HEK293 (cell line): ENCODE measurements at regions not wholly inside any gene's neighbourhood (a gene's known extent, or its start where the extent isn't known, plus 50 kb on each side); places are given as distances from the start of the nearest gene placed in this dataset.

Source experiments
- KLF16 ChIP-seq: fragments of 450-650 bp; formaldehyde crosslinking; IDR thresholded peaks from 2 replicates; pipeline ENCODE4 v1.5.1; 2017; ENCODE audit warnings: missing biosample characterization, missing genetic modification characterization
- KLF7 ChIP-seq: fragments of 450-650 bp; formaldehyde crosslinking; IDR thresholded peaks from 2 replicates; pipeline ENCODE4 v1.5.1; 2016; ENCODE audit warnings: missing biosample characterization, missing genetic modification characterization, borderline replicate concordance
- REPIN1 ChIP-seq: fragments of 450-650 bp; formaldehyde crosslinking; IDR thresholded peaks from 2 replicates; pipeline ENCODE4 v1.5.1; 2017; ENCODE audit warnings: missing biosample characterization, missing genetic modification characterization, low read depth
- SP2 ChIP-seq: fragments of 450-650 bp; formaldehyde crosslinking; IDR thresholded peaks from 2 replicates; pipeline ENCODE4 v1.5.1; 2016; ENCODE audit warnings: missing biosample characterization, missing genetic modification characterization
- TSHZ1 ChIP-seq: fragments of 450-650 bp; formaldehyde crosslinking; IDR thresholded peaks from 2 replicates; pipeline ENCODE4 v1.5.1; 2016; ENCODE audit warnings: missing biosample characterization, missing genetic modification characterization, borderline replicate concordance
- ZBTB17 ChIP-seq: fragments of 450-650 bp; formaldehyde crosslinking; IDR thresholded peaks from 2 replicates; pipeline ENCODE4 v1.5.1; 2016; ENCODE audit warnings: missing biosample characterization, missing genetic modification characterization
- ZNF16 ChIP-seq: fragments of 450-650 bp; formaldehyde crosslinking; IDR thresholded peaks from 2 replicates; pipeline ENCODE4 v1.5.1; 2016; ENCODE audit warnings: low read depth, missing biosample characterization, missing genetic modification characterization
- ZNF621 ChIP-seq: fragments of 450-650 bp; formaldehyde crosslinking; IDR thresholded peaks from 2 replicates; pipeline ENCODE4 v1.5.1; 2017; ENCODE audit warnings: missing biosample characterization, missing genetic modification characterization
- ZNF777 ChIP-seq: fragments of 450-650 bp; formaldehyde crosslinking; IDR thresholded peaks from 2 replicates; pipeline ENCODE4 v1.5.1; 2017; ENCODE audit warnings: missing biosample characterization, missing genetic modification characterization, borderline replicate concordance
- TF ChIP-seq, protein P1 (sequence below): fragments of 450-650 bp; formaldehyde crosslinking; IDR thresholded peaks from 2 replicates; pipeline ENCODE4 v1.5.1; 2016; ENCODE audit warnings: missing biosample characterization, missing genetic modification characterization
- TF ChIP-seq, protein P2 (sequence below): sonication (generic); formaldehyde crosslinking; IDR thresholded peaks from 2 replicates; pipeline ENCODE4 v1.8.1; 2022; ENCODE audit warnings: mild to moderate bottlenecking, moderate library complexity, missing genetic modification reagents

DNA sequence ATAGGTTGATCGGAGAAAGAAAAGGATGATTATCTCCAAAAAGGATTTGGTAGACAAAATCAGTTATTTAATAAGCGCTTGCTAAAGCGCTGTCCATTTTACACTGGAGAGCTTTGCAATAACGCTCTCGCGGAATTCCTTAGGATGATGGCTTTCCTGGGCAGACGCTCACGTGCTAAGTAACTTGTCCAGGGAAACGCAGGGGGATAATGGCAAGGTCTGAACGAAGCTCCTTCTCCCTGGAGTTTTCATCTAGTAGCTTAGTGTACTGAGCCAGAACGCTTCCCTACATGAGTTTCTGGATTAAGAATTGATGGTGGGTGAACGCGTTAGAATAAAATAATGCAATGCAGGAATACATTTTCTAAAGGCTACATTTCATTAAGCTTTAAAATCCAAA lies 739.5 kb upstream of the SALL3 start:
- TF ChIP-seq, protein P1, sequence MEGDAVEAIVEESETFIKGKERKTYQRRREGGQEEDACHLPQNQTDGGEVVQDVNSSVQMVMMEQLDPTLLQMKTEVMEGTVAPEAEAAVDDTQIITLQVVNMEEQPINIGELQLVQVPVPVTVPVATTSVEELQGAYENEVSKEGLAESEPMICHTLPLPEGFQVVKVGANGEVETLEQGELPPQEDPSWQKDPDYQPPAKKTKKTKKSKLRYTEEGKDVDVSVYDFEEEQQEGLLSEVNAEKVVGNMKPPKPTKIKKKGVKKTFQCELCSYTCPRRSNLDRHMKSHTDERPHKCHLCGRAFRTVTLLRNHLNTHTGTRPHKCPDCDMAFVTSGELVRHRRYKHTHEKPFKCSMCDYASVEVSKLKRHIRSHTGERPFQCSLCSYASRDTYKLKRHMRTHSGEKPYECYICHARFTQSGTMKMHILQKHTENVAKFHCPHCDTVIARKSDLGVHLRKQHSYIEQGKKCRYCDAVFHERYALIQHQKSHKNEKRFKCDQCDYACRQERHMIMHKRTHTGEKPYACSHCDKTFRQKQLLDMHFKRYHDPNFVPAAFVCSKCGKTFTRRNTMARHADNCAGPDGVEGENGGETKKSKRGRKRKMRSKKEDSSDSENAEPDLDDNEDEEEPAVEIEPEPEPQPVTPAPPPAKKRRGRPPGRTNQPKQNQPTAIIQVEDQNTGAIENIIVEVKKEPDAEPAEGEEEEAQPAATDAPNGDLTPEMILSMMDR (tag by site-specific recombination), result no peak
- TF ChIP-seq SP2 (tag by site-specific recombination) (no peak), ZBTB17 (no peak), ZNF621 (no peak), ZNF16 (tag by site-specific recombination) (no peak), ZNF777 (no peak), REPIN1 (tag by site-specific recombination) (no peak), TSHZ1 (tag by site-specific recombination) (no peak), KLF16 (tag by site-specific recombination) (no peak), KLF7 (no peak)
- TF ChIP-seq, protein P2, sequence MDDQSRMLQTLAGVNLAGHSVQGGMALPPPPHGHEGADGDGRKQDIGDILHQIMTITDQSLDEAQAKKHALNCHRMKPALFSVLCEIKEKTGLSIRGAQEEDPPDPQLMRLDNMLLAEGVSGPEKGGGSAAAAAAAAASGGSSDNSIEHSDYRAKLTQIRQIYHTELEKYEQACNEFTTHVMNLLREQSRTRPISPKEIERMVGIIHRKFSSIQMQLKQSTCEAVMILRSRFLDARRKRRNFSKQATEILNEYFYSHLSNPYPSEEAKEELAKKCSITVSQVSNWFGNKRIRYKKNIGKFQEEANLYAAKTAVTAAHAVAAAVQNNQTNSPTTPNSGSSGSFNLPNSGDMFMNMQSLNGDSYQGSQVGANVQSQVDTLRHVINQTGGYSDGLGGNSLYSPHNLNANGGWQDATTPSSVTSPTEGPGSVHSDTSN (CRISPR knock-in tag), result no peak
